ENCODE measurements at regions not wholly inside any gene's neighbourhood (a gene's known extent, or its start where the extent isn't known, plus 50 kb on each side); places are given as distances from the start of the nearest gene placed in this dataset.

GRCh38 chr5:160906090-160906489 is 54.1 kb upstream of the ATP10B start:
- no peak overlapping the region for H3K4me3 ChIP-seq (replicated peaks; ENCODE audit: low read depth, low read length)
- no peak for DNase-seq (ENCODE audit: low read depth)
- no peak for TF ChIP-seq CTCF (IDR thresholded peaks at IDR 0.05; ENCODE audit: low read length, missing control alignments)

GRCh38 chr5:160905285-160905684 is 53.3 kb upstream of the ATP10B start:
- no peak overlapping the region for H3K4me3 ChIP-seq (replicated peaks; ENCODE audit: low read depth, low read length)
- no peak for DNase-seq (ENCODE audit: low read depth)
- no peak for TF ChIP-seq CTCF (IDR thresholded peaks at IDR 0.05; ENCODE audit: low read length, missing control alignments)

GRCh38 chr5:160904591-160904990 is 52.6 kb upstream of the ATP10B start:
- TF ChIP-seq CTCF (IDR thresholded peaks at IDR 0.05; ENCODE audit: low read length, missing control alignments): no peak
- no peak overlapping the region for H3K4me3 ChIP-seq (replicated peaks; ENCODE audit: low read depth, low read length)
- no peak for DNase-seq (ENCODE audit: low read depth)

GRCh38 chr5:160903551-160903950 is 51.5 kb upstream of the ATP10B start:
- no peak for DNase-seq (ENCODE audit: low read depth)
- no peak for TF ChIP-seq CTCF (IDR thresholded peaks at IDR 0.05; ENCODE audit: low read length, missing control alignments)
- no peak overlapping the region for H3K4me3 ChIP-seq (replicated peaks; ENCODE audit: low read depth, low read length)

GRCh38 chr5:160903076-160903475 is 51.1 kb upstream of the ATP10B start:
- TF ChIP-seq CTCF (IDR thresholded peaks at IDR 0.05; ENCODE audit: low read length, missing control alignments): no peak
- no peak overlapping the region for H3K4me3 ChIP-seq (replicated peaks; ENCODE audit: low read depth, low read length)
- no peak for DNase-seq (ENCODE audit: low read depth)

Data from fibroblast of pulmonary artery (primary cell).